ENCODE measurements at regions not wholly inside any gene's neighbourhood (a gene's known extent, or its start where the extent isn't known, plus 50 kb on each side); places are given as distances from the start of the nearest gene placed in this dataset.

- TF ChIP-seq CTCF (IDR thresholded peaks at IDR 0.05): no peak
- no peak for TF ChIP-seq POLR2AphosphoS5 (IDR thresholded peaks at IDR 0.05)
Measured at GRCh38 chr5:33369485-33370465, 71.0 kb upstream of the TARS1 start.
